Activated T-cell treated with anti-CD3 and anti-CD28 coated beads, Interleukin-2, amount 50 U/mL, for 72 hours (primary cell): ENCODE measurements at regions not wholly inside any gene's neighbourhood (a gene's known extent, or its start where the extent isn't known, plus 50 kb on each side); places are given as distances from the start of the nearest gene placed in this dataset.
A peak's percentile ranks its signal among the peaks of the same experiment; 100 is the strongest.

Source experiments
- ATAC-seq, 2 donors: fragments of 150-1000 bp; cut with Tn5 transposase; replicated peaks in 1 of 2; 2 replicates each; pipeline ENCODE4 v1.10.0; 2021; ENCODE audit warnings: moderate library complexity in 2 of 2, mild to moderate bottlenecking in 1 of 2
- DNase-seq, 2 donors: peaks; one replicate each; pipeline ENCODE4 v3.0.0; 2021 to 2022; ENCODE audit warnings: mixed read lengths in 1 of 2
- H3K27ac Mint-ChIP-seq: one replicate; pipeline ENCODE4 v1.8.0; 2022; ENCODE audit warnings: mild to moderate bottlenecking, moderate library complexity, mixed read lengths
- H3K27me3 Mint-ChIP-seq: one replicate; pipeline ENCODE4 v1.8.0; 2022; ENCODE audit warnings: low read depth, mixed read lengths
- H3K36me3 Mint-ChIP-seq, 2 donors: one replicate each; pipeline ENCODE4 v1.8.0; 2022; ENCODE audit warnings: mixed read lengths in 2 of 2, mild to moderate bottlenecking in 1 of 2; ENCODE audit not compliant: insufficient read depth in 2 of 2
- H3K4me1 Mint-ChIP-seq: one replicate; pipeline ENCODE4 v1.8.0; 2022; ENCODE audit warnings: low read depth, mixed read lengths
- H3K4me3 Mint-ChIP-seq, 2 donors: one replicate each; pipeline ENCODE4 v1.8.0; 2022; ENCODE audit warnings: mild to moderate bottlenecking in 2 of 2, mixed read lengths in 2 of 2, moderate library complexity in 2 of 2
- H3K9me3 Mint-ChIP-seq, 2 donors: one replicate each; pipeline ENCODE4 v1.8.0; 2022; ENCODE audit warnings: mixed read lengths in 2 of 2

- Mint-ChIP-seq H3K36me3 (no peaks in the 10 kb centered on the region), H3K27me3 (no peaks in the 10 kb centered on the region), H3K4me1 (no peaks in the 10 kb centered on the region), H3K4me3 (no peak overlapping the region), H3K9me3 (peaks cover 2 to 6% of the 10 kb centered on the region in 2 donors), H3K27ac (no peak overlapping the region)
- ATAC-seq = no peak
- DNase-seq = no peak
Observed at GRCh38 chr6:112841553-112842329, 494.6 kb downstream of the RFPL4B start.

- H3K27me3 Mint-ChIP-seq = no peaks in the 10 kb centered on the region
- DNase-seq (no peak), ATAC-seq (no peak)
- no peaks in the 10 kb centered on the region for H3K4me1 Mint-ChIP-seq
- H3K9me3 Mint-ChIP-seq = peaks cover 2 to 6% of the 10 kb centered on the region in 2 donors
- H3K4me3 Mint-ChIP-seq = no peak overlapping the region
- H3K27ac Mint-ChIP-seq = no peak overlapping the region
- H3K36me3 Mint-ChIP-seq = no peaks in the 10 kb centered on the region
Observed at GRCh38 chr6:112842330-112842685, 495.2 kb downstream of the RFPL4B start.

DNA sequence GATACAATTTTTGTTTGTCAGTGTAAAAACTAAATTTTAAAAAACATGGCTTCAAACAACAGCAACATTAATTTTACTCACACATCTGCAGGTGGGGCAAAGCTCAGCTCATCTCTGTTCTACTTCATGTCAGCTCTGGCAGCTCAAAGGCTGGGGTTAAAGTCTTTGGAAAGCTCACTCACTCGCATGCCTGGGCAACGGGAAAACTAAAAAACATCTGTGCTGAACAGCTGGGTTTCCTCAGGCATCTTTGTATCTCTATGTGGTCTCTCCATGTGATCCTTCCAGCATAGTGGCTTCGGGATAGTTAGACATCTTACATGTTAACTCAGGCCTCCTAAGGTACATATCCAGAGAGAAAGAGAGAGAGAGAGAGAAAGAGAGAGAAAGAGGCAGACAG lies 499.6 kb downstream of the RFPL4B start:
- Mint-ChIP-seq H3K4me3 (no peak overlapping the region), H3K36me3 (no peaks in the 10 kb centered on the region), H3K4me1 (no peaks in the 10 kb centered on the region), H3K9me3 (peaks cover 2 to 3% of the 10 kb centered on the region in 2 donors), H3K27ac (no peak overlapping the region), H3K27me3 (no peaks in the 10 kb centered on the region)
- DNase-seq = no peak
- ATAC-seq = no peak

DNA sequence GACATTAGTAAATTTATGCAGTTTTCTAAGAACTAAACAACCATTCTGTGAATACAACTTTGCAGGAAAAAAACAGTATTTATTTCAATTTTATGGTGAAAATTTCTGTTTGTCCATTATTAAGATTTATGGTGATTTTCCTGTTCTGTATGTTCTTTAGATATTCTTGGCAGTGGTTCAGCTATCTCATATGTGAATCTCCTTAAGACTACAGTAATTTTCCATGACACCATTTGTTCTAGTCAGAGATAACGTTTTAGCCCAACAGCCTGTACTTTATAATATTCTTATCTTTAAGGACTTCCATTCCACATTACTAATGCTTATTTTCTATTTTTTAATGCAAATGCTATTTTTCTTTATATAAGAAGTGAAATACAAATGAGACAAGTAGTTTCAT lies 504.0 kb downstream of the RFPL4B start:
- DNase-seq = no peak
- H3K4me3 Mint-ChIP-seq = no peak overlapping the region
- no peak for ATAC-seq
- H3K4me1 Mint-ChIP-seq = no peaks in the 10 kb centered on the region
- H3K9me3 Mint-ChIP-seq = no peaks in the 10 kb centered on the region
- H3K36me3 Mint-ChIP-seq = no peaks in the 10 kb centered on the region
- H3K27me3 Mint-ChIP-seq = no peaks in the 10 kb centered on the region
- no peak overlapping the region for H3K27ac Mint-ChIP-seq

GRCh38 chr6:112853162-112853561 lies 506.0 kb downstream of the RFPL4B start:
- H3K4me1 Mint-ChIP-seq = no peaks in the 10 kb centered on the region
- no peaks in the 10 kb centered on the region for H3K36me3 Mint-ChIP-seq
- ATAC-seq (no peak), DNase-seq (no peak)
- H3K9me3 Mint-ChIP-seq = no peaks in the 10 kb centered on the region
- H3K27ac Mint-ChIP-seq = no peak overlapping the region
- no peaks in the 10 kb centered on the region for H3K27me3 Mint-ChIP-seq
- no peak overlapping the region for H3K4me3 Mint-ChIP-seq

- H3K36me3 Mint-ChIP-seq = no peaks in the 10 kb centered on the region
- no peak overlapping the region for H3K4me3 Mint-ChIP-seq
- no peak for DNase-seq
- no peak for ATAC-seq
- H3K27ac Mint-ChIP-seq = no peak overlapping the region
- peaks cover 0 to 4% of the 10 kb centered on the region in 2 donors for H3K9me3 Mint-ChIP-seq
- no peaks in the 10 kb centered on the region for H3K27me3 Mint-ChIP-seq
- no peaks in the 10 kb centered on the region for H3K4me1 Mint-ChIP-seq
Observed at GRCh38 chr6:112863753-112864152, 516.6 kb downstream of the RFPL4B start.

- Mint-ChIP-seq H3K4me1 (no peaks in the 10 kb centered on the region), H3K27me3 (no peaks in the 10 kb centered on the region), H3K36me3 (no peaks in the 10 kb centered on the region), H3K4me3 (no peak overlapping the region), H3K9me3 (peaks cover 2 to 9% of the 10 kb centered on the region in 2 donors), H3K27ac (no peak overlapping the region)
- ATAC-seq = no peak
- no peak for DNase-seq
Observed at GRCh38 chr6:112865131-112865530, 518.0 kb downstream of the RFPL4B start.

DNA sequence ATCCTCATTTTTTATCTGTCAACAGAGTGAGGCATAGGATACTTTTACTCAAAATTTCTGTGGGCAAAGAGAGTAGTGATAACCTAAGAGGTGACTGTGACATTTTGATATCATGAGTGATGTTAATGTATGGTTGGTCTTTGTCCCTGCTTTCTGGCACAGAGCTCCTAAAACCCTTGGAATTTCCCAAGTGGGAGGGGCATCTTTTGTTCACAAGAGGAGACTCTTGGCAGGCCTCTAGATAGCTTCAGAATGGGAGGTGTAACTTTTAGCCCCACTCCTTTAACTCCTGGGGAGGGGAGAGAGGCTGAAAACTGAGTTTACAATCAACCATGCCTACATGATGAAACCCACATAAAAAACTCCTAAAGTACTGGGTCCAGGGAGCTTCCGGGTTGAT lies 527.8 kb downstream of the RFPL4B start:
- Mint-ChIP-seq H3K27me3 (no peaks in the 10 kb centered on the region), H3K4me1 (no peaks in the 10 kb centered on the region), H3K27ac (no peak overlapping the region), H3K9me3 (peaks cover 2 to 6% of the 10 kb centered on the region in 2 donors), H3K36me3 (no peaks in the 10 kb centered on the region), H3K4me3 (no peak overlapping the region)
- no peak for ATAC-seq
- no peak for DNase-seq

- Mint-ChIP-seq H3K9me3 (peaks cover 0 to 2% of the 10 kb centered on the region in 2 donors), H3K36me3 (no peaks in the 10 kb centered on the region)
Observed at GRCh38 chr6:112877134-112878100, 530.3 kb downstream of the RFPL4B start.

DNA sequence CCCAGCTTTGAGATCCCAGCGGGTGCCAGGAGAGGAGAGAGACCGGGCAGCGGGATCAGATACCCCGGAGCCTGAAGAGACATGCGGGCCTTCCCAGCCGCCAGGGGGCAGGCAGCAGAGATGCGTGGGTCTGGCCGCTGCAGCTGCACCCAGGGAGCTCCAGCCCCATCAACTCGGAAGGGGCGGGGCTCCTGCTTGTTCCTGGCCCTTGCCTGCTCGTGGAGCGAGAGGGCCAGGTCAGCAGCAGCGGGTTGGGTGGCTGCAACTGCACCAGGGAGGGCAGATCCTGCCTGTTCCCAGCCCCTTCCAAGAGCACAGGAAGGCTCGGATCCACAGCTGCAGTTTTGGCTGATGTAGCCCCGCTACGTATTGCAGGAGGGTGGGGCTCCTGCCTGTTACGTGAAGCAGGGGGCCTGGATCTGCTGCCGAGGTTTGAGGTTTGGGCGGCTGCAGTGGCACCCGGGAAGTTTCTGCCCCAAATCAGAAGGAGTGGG lies 532.8 kb downstream of the RFPL4B start:
- Mint-ChIP-seq H3K27ac (no peak overlapping the region), H3K36me3 (no peaks in the 10 kb centered on the region), H3K4me3 (no peak overlapping the region), H3K4me1 (no peaks in the 10 kb centered on the region), H3K9me3 (no peaks in the 10 kb centered on the region), H3K27me3 (no peaks in the 10 kb centered on the region)
- ATAC-seq (peak in 1 of 2 donors; percentile 35), DNase-seq (peak in 1 of 2 donors; percentile 1)

More at GRCh38 chr6:112877134-112878100, 530.3 kb downstream of the RFPL4B start:
- ATAC-seq (no peak), DNase-seq (no peak)
- H3K4me1 Mint-ChIP-seq = no peaks in the 10 kb centered on the region
- no peaks in the 10 kb centered on the region for H3K27me3 Mint-ChIP-seq
- no peak overlapping the region for H3K4me3 Mint-ChIP-seq
- no peak overlapping the region for H3K27ac Mint-ChIP-seq

DNA sequence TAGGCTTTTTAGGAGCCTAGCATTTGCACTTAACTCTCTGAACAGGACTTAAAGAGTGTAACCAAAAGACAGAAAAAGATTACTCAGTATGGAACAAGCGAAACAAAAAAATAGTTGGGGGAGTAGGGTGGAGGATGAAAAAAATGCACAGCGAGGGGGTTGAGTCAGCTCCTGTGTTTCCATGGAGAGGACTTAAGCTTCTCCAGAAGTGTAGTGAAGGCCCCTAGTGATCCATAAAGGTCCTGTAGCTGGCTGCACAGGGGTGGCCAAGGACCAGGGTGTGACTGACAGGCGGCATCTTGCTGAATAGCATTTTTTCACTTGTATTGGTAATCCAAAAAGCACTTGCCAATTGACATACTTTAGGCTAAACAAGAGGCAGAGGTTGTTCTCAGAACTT lies 533.9 kb downstream of the RFPL4B start:
- no peak overlapping the region for H3K27ac Mint-ChIP-seq
- H3K9me3 Mint-ChIP-seq = no peaks in the 10 kb centered on the region
- H3K4me3 Mint-ChIP-seq = no peak overlapping the region
- no peaks in the 10 kb centered on the region for H3K27me3 Mint-ChIP-seq
- no peaks in the 10 kb centered on the region for H3K36me3 Mint-ChIP-seq
- ATAC-seq (no peak), DNase-seq (no peak)
- H3K4me1 Mint-ChIP-seq = no peaks in the 10 kb centered on the region

GRCh38 chr6:112881828-112882780 lies 535.0 kb downstream of the RFPL4B start:
- H3K4me1 Mint-ChIP-seq = no peaks in the 10 kb centered on the region
- no peaks in the 10 kb centered on the region for H3K27me3 Mint-ChIP-seq
- no peak overlapping the region for H3K27ac Mint-ChIP-seq
- no peaks in the 10 kb centered on the region for H3K36me3 Mint-ChIP-seq
- DNase-seq (no peak), ATAC-seq (no peak)
- H3K4me3 Mint-ChIP-seq = no peak overlapping the region
- H3K9me3 Mint-ChIP-seq = peaks cover 0 to 1% of the 10 kb centered on the region in 2 donors
